ENCODE measurements at regions not wholly inside any gene's neighbourhood (a gene's known extent, or its start where the extent isn't known, plus 50 kb on each side); places are given as distances from the start of the nearest gene placed in this dataset.
A peak's percentile ranks its signal among the peaks of the same experiment; 100 is the strongest.

DNA sequence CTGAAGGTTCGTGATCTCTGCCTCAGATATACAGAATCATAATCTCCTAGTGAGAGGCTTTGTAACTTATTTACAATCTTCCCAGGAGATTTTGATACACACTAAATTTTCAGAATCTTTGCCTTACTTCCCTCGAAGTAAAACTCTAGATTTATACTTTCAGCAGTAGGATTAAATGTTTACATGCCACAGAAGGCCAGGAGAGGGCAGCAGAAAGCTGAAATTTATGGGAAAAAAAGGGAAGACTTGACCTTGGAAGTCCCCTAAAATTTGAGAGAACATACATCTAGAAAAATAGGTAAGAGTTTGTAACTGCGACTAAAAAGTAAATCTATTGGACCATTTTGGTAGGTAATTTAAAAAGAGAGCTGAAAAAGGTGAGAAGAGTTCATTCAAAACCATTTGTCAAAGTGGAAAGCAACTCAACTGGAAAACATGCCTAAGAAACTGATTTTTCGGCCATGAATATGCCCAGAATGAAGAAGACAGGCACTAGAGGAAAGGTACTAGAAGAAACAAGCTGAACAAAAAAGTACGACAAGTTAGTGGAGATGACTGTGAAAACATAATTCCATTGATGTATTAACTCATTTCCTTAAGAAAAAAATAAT, 242.0 kb upstream of the MDGA2 start:
- no peak for TF ChIP-seq EZH2 (IDR thresholded peaks at IDR 0.05; ENCODE audit: borderline replicate concordance, low read depth, low read length, poor library complexity, severe bottlenecking)
- TF ChIP-seq, protein P1, sequence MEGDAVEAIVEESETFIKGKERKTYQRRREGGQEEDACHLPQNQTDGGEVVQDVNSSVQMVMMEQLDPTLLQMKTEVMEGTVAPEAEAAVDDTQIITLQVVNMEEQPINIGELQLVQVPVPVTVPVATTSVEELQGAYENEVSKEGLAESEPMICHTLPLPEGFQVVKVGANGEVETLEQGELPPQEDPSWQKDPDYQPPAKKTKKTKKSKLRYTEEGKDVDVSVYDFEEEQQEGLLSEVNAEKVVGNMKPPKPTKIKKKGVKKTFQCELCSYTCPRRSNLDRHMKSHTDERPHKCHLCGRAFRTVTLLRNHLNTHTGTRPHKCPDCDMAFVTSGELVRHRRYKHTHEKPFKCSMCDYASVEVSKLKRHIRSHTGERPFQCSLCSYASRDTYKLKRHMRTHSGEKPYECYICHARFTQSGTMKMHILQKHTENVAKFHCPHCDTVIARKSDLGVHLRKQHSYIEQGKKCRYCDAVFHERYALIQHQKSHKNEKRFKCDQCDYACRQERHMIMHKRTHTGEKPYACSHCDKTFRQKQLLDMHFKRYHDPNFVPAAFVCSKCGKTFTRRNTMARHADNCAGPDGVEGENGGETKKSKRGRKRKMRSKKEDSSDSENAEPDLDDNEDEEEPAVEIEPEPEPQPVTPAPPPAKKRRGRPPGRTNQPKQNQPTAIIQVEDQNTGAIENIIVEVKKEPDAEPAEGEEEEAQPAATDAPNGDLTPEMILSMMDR (conservative IDR thresholded peaks at IDR 0.05; ENCODE audit: low read depth, low read length) = peak; percentile 70
